NCI-H1092 treated with DMSO at 0.1 percent for 48 hours (cell line): ENCODE measurements at regions not wholly inside any gene's neighbourhood (a gene's known extent, or its start where the extent isn't known, plus 50 kb on each side); places are given as distances from the start of the nearest gene placed in this dataset.
"Not testable (repeated sequence)": the region's sequence is repeated elsewhere in the genome, so short reads cannot be mapped to it uniquely, and the experiment has no call there.

Experiments
- DNase-seq: peaks from one replicate; lab custom pipeline; 2025; lab: John Stamatoyannopoulos, UW

DNA sequence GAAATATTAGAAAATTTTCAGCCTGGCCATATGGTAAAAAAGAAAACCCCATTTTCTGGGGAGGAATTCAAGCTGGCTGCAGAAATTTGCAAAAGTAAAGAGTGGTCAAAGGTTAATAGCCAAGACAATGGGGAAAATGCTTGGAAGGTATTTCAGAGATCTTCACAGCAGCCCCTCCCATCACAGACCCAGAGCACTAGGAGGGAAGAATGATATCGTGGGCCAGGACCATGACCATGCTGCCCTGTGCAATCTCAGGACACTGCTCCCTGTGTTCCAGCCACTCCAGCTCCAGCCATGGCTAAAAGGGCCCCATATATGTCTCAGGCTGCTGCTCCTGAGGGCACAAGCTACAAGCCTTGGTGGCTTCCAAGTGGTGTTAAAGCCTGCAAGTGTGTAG is 93.9 kb upstream of the AGAP1 start:
- DNase-seq = no peak

DNA sequence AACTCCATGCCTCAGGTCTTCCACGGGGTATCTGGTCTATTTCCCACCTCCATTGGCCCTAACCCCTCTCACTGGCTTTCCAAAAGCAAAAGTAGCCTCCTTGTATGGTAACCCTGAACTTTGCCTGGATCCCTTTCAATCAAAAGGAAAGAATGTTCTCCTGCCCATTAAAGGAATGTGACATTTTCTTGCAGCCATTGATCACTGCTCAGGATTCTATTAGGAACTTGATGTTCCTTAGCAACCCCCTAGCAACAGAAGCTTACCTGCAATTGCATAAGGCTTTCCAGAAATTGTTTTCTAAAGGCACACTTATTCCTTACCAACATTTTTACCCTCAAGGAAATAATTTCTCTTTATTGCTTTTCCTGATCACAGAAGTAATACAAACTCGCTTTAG is 91.4 kb upstream of the AGAP1 start:
- no peak for DNase-seq

DNA sequence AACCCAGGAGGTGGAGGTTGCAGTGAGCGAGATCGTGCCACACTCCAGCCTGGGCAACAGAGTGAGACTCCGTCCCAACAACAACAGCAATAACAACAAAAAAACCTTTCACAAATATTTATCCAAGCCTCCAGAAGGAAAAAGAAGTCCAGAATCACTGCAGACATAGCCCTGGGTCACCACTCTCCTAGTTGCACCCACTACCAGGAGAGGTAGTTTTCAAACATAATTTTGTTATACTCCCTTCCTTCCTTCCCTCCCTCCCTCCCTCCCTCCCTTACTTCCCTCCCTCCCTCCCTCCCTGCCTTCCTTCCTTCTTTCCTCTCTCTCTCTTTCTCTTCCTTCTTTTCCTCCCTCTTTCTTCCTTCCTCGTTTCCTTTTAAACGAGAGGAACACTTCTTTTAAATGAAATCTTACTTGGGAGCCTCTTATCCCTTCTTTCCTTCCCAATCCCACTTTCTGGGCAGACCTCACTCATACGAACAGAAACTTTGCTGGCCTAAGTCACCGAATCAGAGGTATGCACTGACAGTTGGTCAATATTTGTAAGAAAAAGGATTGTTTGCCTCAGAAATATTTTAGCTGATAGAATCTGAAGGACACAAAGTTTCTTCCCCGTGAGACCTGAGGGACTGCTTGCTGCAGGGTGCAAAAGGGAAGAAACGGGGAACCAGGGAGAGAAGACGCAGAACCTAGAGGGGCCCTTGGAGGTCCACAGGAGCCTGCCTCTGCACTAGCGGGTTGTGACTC is 88.1 kb upstream of the AGAP1 start:
- no peak for DNase-seq

DNA sequence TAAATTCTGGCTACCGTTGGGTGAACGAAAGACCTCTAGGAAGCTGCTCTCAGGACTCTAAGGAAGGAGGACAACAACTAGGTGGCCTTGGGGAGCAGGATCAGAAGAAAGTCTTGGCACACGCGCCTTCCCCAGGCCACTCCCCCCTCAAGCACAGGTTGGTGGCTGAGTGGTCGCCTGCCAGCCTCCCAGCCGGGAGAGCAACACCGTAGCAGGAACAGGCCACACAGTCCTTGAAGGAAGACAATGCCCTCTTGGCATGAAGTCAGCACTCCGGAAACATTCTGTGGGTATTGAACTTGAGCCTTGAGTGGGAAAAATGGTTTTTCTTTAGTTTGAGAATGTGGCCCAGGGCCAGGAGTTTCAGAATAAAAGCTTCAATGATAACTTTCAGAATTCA is 87.4 kb upstream of the AGAP1 start:
- no peak for DNase-seq

DNA sequence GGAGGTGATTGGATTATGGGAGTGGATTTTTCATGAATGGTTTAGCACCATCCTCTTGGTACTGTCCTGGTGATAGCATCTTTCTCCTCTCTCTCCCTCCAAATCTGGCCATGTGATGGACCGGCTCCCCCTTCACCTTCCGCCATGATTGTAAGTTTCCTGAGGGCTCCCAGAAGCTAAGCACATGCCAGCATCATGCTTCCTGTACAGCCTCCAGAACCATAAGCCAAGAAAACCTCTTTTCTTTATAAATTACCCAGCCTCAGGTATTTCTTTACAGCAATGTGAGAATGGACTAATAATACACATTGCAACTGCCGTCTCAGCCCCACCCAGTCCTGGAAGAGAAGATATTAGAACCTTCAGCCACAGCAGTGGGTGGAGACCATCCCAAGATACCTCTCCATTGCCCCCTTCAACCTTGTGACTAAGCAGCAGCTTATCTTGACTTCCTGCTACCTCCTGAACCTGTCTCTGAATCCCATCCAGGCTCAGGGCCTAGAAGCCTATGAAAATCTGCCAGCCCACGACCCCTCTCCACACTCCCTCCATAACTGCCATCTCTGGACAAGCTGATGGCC is 81.8 kb upstream of the AGAP1 start:
- DNase-seq = no peak

DNA sequence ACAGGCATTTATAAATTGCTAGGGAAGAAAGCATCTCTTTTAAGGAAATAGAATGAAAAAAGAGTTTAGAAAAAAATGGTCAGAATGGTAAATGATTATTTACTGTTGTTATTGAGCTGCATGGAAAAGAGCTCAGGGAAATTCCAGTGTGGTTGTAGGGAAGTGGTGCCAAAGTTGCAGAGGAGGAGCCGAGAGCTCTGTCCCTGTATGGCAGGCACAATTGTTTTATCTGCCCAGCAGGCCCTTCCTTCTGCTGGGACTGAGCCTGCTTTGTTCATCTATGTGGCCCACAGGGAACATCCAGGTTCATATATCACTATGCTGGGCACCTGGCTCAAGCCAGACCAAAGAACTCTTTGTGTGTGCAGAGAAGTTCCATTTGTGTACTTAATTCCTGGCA is 80.8 kb upstream of the AGAP1 start:
- no peak for DNase-seq

DNA sequence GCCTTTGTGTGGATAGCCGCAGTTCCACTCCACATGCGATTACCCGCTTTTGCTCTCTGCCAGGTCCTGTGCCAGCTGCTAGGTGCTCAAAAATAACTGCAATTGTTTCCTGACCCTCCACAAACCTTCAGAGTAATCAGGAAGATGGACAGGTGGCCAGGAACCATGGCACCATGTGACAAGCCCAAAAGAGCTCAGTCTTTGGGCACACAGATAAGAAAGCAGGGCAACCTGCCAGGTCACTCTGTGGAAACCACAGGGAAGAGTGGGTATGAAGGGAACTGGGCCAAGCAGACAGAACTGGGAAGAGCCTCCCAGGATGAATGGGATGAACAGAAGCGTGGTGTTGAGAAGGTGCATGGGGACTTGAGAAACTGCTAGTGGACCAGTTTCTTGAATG is 79.4 kb upstream of the AGAP1 start:
- peak; percentile 78 for DNase-seq

DNA sequence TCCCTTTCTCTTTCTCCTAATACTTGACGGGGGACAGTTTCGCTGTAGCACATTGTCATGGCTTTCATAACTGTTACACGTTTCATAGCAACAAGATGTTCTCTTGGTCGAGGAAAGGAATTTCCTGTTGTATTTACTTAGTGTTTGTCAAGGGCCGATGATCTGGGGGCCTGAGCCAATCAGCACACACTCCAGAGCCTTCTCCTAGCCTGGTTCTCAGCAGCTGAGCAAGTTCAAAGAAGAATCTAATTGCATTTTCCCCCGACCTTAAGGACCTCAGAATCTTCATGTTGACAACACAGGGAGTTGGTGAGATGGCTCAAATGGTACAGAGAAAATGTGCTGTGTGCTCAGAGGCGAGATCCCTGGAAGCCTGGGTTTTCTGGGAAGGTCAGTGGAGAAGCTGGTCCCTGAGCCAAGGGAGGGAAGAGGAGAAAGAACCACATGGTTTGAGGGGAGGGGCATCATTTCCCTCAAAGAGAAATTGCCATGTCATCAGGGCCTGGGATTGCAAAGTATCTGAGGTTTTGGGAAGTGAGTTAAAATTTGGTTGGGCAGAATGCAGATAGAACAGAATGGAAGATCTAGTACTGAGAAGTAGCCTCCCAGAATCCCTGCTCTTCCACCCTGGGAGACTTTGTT is 76.9 kb upstream of the AGAP1 start:
- DNase-seq = no peak

DNA sequence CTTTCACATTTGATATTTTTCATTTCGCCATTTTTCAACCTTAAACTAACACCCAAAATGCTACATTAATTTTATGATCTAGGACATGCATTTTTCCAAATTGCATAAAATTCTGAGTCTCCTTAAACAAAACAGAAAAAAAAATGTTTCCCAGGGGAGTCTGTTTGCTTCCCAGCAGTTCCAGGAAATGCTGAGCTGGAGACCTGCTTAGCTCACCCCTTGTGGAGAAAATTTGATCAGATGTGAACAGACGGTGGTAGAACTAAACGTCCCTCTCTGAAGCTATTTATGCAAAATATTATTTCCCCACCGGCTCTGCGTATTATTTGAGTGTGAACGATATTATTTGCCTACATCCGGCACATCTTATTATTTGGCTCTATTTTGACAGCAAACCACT is 74.9 kb upstream of the AGAP1 start:
- DNase-seq = no peak

DNA sequence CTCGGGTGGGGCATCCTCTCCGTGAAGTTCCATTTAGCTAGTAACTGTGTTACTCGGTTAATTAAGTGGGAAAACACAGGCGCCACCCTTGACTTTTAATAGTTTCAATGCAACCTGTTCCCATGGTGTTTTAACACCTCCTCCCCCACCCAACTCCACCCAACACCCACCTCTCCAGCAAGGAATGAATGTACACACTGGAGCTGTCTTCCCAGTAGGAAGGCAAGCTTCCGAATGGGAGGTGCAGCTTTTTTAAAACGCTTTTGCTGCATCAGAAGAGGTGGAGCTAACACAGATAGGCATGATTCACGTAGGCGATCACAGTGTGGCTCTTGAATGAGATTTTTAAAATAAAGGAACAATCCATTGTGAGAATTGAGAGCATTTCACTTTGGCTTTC is 73.8 kb upstream of the AGAP1 start:
- no peak for DNase-seq

DNA sequence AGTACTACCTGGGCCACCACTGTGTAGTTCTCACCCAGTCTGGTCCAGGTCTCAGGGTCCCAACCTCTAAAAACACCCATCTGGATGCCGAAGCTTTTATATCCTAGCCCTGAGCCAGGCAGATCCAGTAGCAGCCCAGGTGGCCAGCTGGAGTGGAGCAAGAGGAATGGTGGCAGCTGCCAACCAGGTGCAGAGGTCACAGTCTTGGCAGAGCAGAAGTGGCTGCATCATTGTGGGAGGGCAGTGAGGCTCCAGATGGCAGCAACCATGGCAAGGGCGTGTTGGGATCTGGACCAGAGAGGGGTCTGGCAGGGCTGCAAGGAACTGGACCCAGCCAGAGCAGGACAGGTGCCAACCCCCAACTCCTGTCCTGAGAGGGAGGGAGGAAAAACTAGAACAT is 72.2 kb upstream of the AGAP1 start:
- DNase-seq = peak; percentile 13

DNA sequence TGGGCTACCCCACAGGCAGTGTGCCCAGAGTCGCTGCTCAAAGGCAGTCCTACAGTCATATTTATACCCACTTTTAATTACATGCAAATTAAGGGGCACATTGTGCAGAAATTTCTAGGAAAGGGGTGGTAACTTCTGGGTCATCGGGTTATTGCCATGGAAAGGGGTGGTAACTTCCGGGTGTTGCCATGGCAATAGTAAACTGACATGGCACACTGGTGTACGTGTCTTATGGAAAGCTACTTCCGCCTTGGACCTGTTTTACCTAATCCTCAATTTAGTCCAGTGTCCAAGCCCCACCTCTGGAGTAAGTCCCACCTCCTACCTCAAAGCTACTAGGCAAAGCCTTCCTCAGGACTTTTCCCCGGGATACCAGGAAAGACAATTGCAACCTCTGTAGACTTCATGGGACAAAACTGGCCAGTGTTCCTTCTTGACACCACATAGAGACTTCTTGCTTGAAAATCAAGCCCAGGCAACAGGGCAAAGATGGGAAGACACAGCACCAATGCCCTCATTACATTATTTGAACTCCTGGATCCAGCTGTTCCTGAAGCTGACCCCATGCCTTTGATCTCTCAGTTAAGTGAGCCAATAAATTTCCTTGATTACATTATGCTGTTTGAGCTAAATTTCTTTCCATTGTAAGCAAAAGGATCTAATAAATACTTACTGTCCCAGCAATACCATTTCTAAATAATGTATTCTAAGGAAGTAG is 63.3 kb upstream of the AGAP1 start:
- DNase-seq = no peak

DNA sequence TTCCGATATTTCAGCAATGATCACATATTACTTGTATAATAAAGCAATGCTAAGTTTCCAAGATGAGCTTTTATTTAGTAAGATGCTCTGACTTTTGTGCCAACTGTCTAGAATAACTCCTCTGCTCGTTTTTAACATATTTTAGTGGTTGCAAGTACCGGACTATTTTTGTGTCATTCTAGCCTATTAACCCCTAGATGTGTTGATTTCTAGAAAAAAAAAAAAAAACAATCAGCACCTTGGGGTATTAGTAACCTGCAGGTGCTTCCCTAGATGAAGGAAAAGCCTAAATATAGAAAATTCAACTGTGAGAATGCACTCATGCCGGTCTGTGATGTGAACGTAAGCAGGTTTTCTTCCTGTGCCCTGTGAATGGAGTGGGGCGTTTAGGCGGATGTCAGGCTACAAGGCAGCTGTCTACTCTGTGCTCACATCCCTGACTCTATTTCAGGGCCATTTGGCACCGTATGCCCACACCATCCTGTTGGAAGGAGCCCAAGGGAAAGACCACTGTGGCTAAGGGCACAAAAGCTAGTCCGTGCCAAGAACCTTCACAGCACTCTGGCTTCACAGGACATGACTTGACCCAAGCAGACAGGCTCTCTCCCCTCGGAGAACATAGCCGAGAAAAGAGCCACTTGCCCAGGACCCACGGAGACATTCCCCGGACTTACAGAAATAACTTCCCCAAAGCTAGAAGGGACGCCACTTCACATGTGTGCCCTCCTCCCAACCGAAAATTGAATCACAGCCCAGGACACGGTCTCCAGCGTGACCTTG is 60.9 kb upstream of the AGAP1 start:
- DNase-seq = peak; percentile 41

DNA sequence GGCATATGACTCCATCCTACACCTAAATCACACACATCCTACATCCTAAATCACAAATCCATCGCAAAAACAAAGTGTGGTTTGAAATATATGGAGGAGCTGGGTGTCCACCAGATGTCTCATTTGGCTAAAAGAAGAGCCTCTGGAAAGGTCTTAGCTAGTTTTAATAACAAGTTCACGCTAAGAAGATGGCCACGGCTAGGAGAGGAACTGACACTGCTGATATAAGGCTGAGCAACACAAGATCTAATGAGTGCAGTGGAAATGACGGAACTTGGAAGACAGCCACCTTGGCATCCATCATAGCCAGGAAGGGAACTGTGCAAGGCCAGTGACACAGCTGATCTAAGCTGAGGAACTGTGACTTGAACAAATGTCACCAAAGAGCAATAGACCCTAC is 60.0 kb upstream of the AGAP1 start:
- DNase-seq = peak; percentile 11

DNA sequence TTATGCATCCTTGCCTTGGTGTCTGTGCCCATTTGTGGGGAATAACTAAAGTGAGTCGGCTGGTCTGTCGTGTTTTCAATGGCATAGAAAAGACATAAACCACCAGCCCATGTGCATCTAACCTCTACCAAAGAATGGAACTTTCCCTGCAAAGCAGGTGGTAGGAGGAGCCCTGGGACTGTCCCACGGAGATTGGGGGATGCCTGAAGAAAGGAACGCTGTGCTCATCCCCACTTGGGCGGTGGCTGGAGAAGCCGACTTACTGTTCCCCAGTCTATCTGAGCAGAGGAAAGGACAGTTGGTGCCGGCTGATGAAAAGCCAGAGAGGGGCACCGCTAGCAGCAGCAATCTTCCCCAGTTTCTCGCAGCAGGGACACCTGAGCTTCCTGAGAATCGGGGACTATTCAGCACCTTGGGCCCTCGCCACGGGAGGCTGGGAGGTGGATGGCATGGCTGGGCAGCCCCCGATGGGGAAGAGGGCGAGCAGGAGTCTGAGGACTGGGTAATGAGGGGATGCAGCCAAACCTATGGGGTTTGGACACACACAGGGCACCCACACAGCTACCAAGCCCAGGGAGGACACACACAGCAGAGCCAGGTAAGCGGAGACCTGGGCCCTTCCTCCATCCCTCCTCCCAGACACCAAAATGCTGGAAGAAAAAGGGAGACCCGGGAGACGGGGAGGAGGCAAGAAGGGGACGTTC is 53.7 kb upstream of the AGAP1 start:
- no peak for DNase-seq

DNA sequence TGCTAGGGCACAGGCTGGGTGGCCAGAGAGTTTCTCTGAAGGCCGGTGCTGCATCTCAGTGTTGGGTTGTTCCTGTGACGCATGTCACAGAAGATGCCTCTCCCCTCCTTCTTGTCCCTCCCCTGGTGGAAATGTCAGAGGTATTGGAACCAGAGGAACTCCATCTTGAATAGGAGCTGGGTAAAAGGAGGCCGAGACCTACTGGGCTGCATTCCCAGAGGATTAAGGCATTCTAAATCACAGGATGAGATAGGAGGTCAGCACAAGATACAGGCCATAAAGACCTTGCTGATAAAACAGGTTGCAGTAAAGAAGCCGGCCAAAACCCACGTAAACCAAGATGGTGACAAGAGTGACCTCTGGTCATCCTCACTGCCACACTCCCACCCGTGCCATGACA is 50.3 kb upstream of the AGAP1 start:
- not testable (repeated sequence) for DNase-seq
